Activated CD8-positive, alpha-beta memory T cell treated with anti-CD3 and anti-CD28 coated beads, Interleukin-2, amount 10 ng/mL, durations not matched to agents 7 days and 5 days (primary cell): ENCODE measurements at regions not wholly inside any gene's neighbourhood (a gene's known extent, or its start where the extent isn't known, plus 50 kb on each side); places are given as distances from the start of the nearest gene placed in this dataset.

Experiments used
- ATAC-seq: fragments of 150-1000 bp; cut with Tn5 transposase; one replicate; pipeline ENCODE4 v1.10.0; 2021; ENCODE audit warnings: moderate library complexity
- CTCF ChIA-PET: fragments of 350-600 bp; sonication (Branson Sonifier 250); formaldehyde crosslinking; loops from one replicate; lab custom pipeline; 2021; ENCODE audit warnings: antibody characterized with exemption; lab: Charles Lee
- DNase-seq: peaks from one replicate; pipeline ENCODE4 v3.0.0-alpha.2; 2020
- H3K27ac Mint-ChIP-seq: one replicate; pipeline ENCODE4 v1.8.0; 2021; ENCODE audit warnings: mild to moderate bottlenecking, mixed read lengths
- H3K27me3 Mint-ChIP-seq: one replicate; pipeline ENCODE4 v1.8.0; 2021; ENCODE audit warnings: mixed read lengths
- H3K36me3 Mint-ChIP-seq: one replicate; pipeline ENCODE4 v1.8.0; 2021; ENCODE audit warnings: mild to moderate bottlenecking, mixed read lengths
- H3K4me1 Mint-ChIP-seq: one replicate; pipeline ENCODE4 v1.8.0; 2021; ENCODE audit warnings: mixed read lengths
- H3K4me3 Mint-ChIP-seq: one replicate; pipeline ENCODE4 v1.8.0; 2021; ENCODE audit warnings: mild to moderate bottlenecking, moderate library complexity, mixed read lengths
- H3K9me3 Mint-ChIP-seq: one replicate; pipeline ENCODE4 v1.8.0; 2022; ENCODE audit warnings: low read depth, mixed read lengths

- no peak overlapping the region for H3K4me3 Mint-ChIP-seq
- H3K36me3 Mint-ChIP-seq = no peaks in the 10 kb centered on the region
- H3K9me3 Mint-ChIP-seq = no peaks in the 10 kb centered on the region
- DNase-seq = no peak
- CTCF ChIA-PET = no interaction called here
- no peak for ATAC-seq
- H3K27me3 Mint-ChIP-seq = no peaks in the 10 kb centered on the region
- H3K4me1 Mint-ChIP-seq = no peaks in the 10 kb centered on the region
- no peak overlapping the region for H3K27ac Mint-ChIP-seq
Measured at GRCh38 chr3:81965696-81966095, 204.3 kb upstream of the GBE1 start.

- H3K4me1 Mint-ChIP-seq = no peaks in the 10 kb centered on the region
- no peak for ATAC-seq
- H3K27me3 Mint-ChIP-seq = no peaks in the 10 kb centered on the region
- CTCF ChIA-PET = no interaction called here
- no peaks in the 10 kb centered on the region for H3K9me3 Mint-ChIP-seq
- no peak overlapping the region for H3K27ac Mint-ChIP-seq
- H3K36me3 Mint-ChIP-seq = no peaks in the 10 kb centered on the region
- no peak for DNase-seq
- no peak overlapping the region for H3K4me3 Mint-ChIP-seq
Measured at GRCh38 chr3:81962396-81962795, 201.0 kb upstream of the GBE1 start.

- H3K27ac Mint-ChIP-seq = no peak overlapping the region
- no peaks in the 10 kb centered on the region for H3K9me3 Mint-ChIP-seq
- ATAC-seq (no peak), DNase-seq (no peak)
- no peaks in the 10 kb centered on the region for H3K27me3 Mint-ChIP-seq
- H3K4me1 Mint-ChIP-seq = no peaks in the 10 kb centered on the region
- H3K4me3 Mint-ChIP-seq = no peak overlapping the region
- H3K36me3 Mint-ChIP-seq = no peaks in the 10 kb centered on the region
- CTCF ChIA-PET = no interaction called here
Measured at GRCh38 chr3:81958972-81959640, 197.7 kb upstream of the GBE1 start.

- CTCF ChIA-PET = no interaction called here
- Mint-ChIP-seq H3K4me3 (no peak overlapping the region), H3K27ac (no peak overlapping the region), H3K4me1 (no peaks in the 10 kb centered on the region), H3K36me3 (no peaks in the 10 kb centered on the region), H3K9me3 (no peaks in the 10 kb centered on the region), H3K27me3 (no peaks in the 10 kb centered on the region)
- no peak for DNase-seq
- no peak for ATAC-seq
Measured at GRCh38 chr3:81955878-81956277, 194.4 kb upstream of the GBE1 start.

- CTCF ChIA-PET = no interaction called here
- H3K9me3 Mint-ChIP-seq = no peaks in the 10 kb centered on the region
- no peaks in the 10 kb centered on the region for H3K36me3 Mint-ChIP-seq
- no peak overlapping the region for H3K27ac Mint-ChIP-seq
- no peak for DNase-seq
- no peak for ATAC-seq
- no peaks in the 10 kb centered on the region for H3K4me1 Mint-ChIP-seq
- no peaks in the 10 kb centered on the region for H3K27me3 Mint-ChIP-seq
- H3K4me3 Mint-ChIP-seq = no peak overlapping the region
Measured at GRCh38 chr3:81953111-81953510, 191.7 kb upstream of the GBE1 start.

- Mint-ChIP-seq H3K36me3 (no peaks in the 10 kb centered on the region), H3K27ac (no peak overlapping the region), H3K9me3 (no peaks in the 10 kb centered on the region), H3K27me3 (no peaks in the 10 kb centered on the region), H3K4me3 (no peak overlapping the region), H3K4me1 (no peaks in the 10 kb centered on the region)
- CTCF ChIA-PET = no interaction called here
- DNase-seq (no peak), ATAC-seq (no peak)
Measured at GRCh38 chr3:81952141-81952540, 190.7 kb upstream of the GBE1 start.

- DNase-seq = no peak
- Mint-ChIP-seq H3K4me3 (no peak overlapping the region), H3K27ac (no peak overlapping the region), H3K4me1 (no peaks in the 10 kb centered on the region), H3K36me3 (no peaks in the 10 kb centered on the region), H3K9me3 (no peaks in the 10 kb centered on the region), H3K27me3 (no peaks in the 10 kb centered on the region)
- ATAC-seq = no peak
- CTCF ChIA-PET = no interaction called here
Measured at GRCh38 chr3:81951636-81952035, 190.2 kb upstream of the GBE1 start.

- H3K27ac Mint-ChIP-seq = no peak overlapping the region
- H3K9me3 Mint-ChIP-seq = no peaks in the 10 kb centered on the region
- CTCF ChIA-PET = no interaction called here
- ATAC-seq = no peak
- no peak for DNase-seq
- no peaks in the 10 kb centered on the region for H3K27me3 Mint-ChIP-seq
- H3K4me1 Mint-ChIP-seq = no peaks in the 10 kb centered on the region
- H3K36me3 Mint-ChIP-seq = no peaks in the 10 kb centered on the region
- H3K4me3 Mint-ChIP-seq = no peak overlapping the region
Measured at GRCh38 chr3:81951106-81951505, 189.7 kb upstream of the GBE1 start.

GRCh38 chr3:81947359-81947758, 185.9 kb upstream of the GBE1 start:
- Mint-ChIP-seq H3K9me3 (peaks cover 3% of the 10 kb centered on the region), H3K27me3 (no peaks in the 10 kb centered on the region), H3K4me3 (no peak overlapping the region), H3K27ac (no peak overlapping the region), H3K36me3 (no peaks in the 10 kb centered on the region), H3K4me1 (no peaks in the 10 kb centered on the region)
- no peak for ATAC-seq
- CTCF ChIA-PET = no interaction called here
- DNase-seq = no peak

- CTCF ChIA-PET = no interaction called here
- no peaks in the 10 kb centered on the region for H3K9me3 Mint-ChIP-seq
- H3K36me3 Mint-ChIP-seq = no peaks in the 10 kb centered on the region
Measured at GRCh38 chr3:81938681-81939080, 177.2 kb upstream of the GBE1 start.

GRCh38 chr3:81936817-81937216, 175.4 kb upstream of the GBE1 start:
- H3K36me3 Mint-ChIP-seq = no peaks in the 10 kb centered on the region
- H3K4me3 Mint-ChIP-seq = no peak overlapping the region
- ATAC-seq (no peak), DNase-seq (no peak)
- no peaks in the 10 kb centered on the region for H3K27me3 Mint-ChIP-seq
- no peaks in the 10 kb centered on the region for H3K9me3 Mint-ChIP-seq
- no peaks in the 10 kb centered on the region for H3K4me1 Mint-ChIP-seq
- H3K27ac Mint-ChIP-seq = no peak overlapping the region
- CTCF ChIA-PET = no interaction called here

More at GRCh38 chr3:81938681-81939080, 177.2 kb upstream of the GBE1 start:
- H3K27ac Mint-ChIP-seq = no peak overlapping the region
- ATAC-seq = no peak
- H3K27me3 Mint-ChIP-seq = no peaks in the 10 kb centered on the region
- H3K4me1 Mint-ChIP-seq = no peaks in the 10 kb centered on the region
- DNase-seq = no peak
- no peak overlapping the region for H3K4me3 Mint-ChIP-seq

GRCh38 chr3:81932681-81933080, 171.2 kb upstream of the GBE1 start:
- CTCF ChIA-PET = no interaction called here
- H3K27ac Mint-ChIP-seq = no peak overlapping the region
- no peaks in the 10 kb centered on the region for H3K36me3 Mint-ChIP-seq
- no peak for ATAC-seq
- no peaks in the 10 kb centered on the region for H3K4me1 Mint-ChIP-seq
- H3K9me3 Mint-ChIP-seq = no peaks in the 10 kb centered on the region
- no peaks in the 10 kb centered on the region for H3K27me3 Mint-ChIP-seq
- DNase-seq = no peak
- H3K4me3 Mint-ChIP-seq = no peak overlapping the region

GRCh38 chr3:81931265-81932251, 170.1 kb upstream of the GBE1 start:
- Mint-ChIP-seq H3K4me3 (no peak overlapping the region), H3K9me3 (no peaks in the 10 kb centered on the region), H3K27me3 (no peaks in the 10 kb centered on the region), H3K27ac (no peak overlapping the region), H3K4me1 (no peaks in the 10 kb centered on the region), H3K36me3 (no peaks in the 10 kb centered on the region)
- CTCF ChIA-PET = no interaction called here
- DNase-seq (no peak), ATAC-seq (no peak)

GRCh38 chr3:81929697-81930096, 168.3 kb upstream of the GBE1 start:
- no peak for DNase-seq
- CTCF ChIA-PET = no interaction called here
- ATAC-seq = no peak
- H3K27ac Mint-ChIP-seq = no peak overlapping the region
- no peaks in the 10 kb centered on the region for H3K27me3 Mint-ChIP-seq
- no peaks in the 10 kb centered on the region for H3K4me1 Mint-ChIP-seq
- no peaks in the 10 kb centered on the region for H3K9me3 Mint-ChIP-seq
- no peak overlapping the region for H3K4me3 Mint-ChIP-seq
- H3K36me3 Mint-ChIP-seq = no peaks in the 10 kb centered on the region
